SU-DHL-6 (cell line): ENCODE measurements at regions not wholly inside any gene's neighbourhood (a gene's known extent, or its start where the extent isn't known, plus 50 kb on each side); places are given as distances from the start of the nearest gene placed in this dataset.

Source experiments
- EZH2phosphoT487 ChIP-seq: fragments of 200-600 bp; sonication (generic), shearing (Covaris generic); conservative IDR thresholded peaks from 2 replicates; pipeline ENCODE4 v1.6.1; 2018; ENCODE audit warnings: mild to moderate bottlenecking, antibody characterized with exemption, low read length, moderate library complexity, mixed read lengths
- TF ChIP-seq, protein P1 (sequence below): fragments of 200-600 bp; sonication (generic); IDR thresholded peaks from one replicate; pipeline ENCODE4 v1.5.1; 2017; ENCODE audit warnings: antibody characterized with exemption, mild to moderate bottlenecking, low read length, moderate library complexity; ENCODE audit not compliant: insufficient read depth, poor library complexity, severe bottlenecking

DNA sequence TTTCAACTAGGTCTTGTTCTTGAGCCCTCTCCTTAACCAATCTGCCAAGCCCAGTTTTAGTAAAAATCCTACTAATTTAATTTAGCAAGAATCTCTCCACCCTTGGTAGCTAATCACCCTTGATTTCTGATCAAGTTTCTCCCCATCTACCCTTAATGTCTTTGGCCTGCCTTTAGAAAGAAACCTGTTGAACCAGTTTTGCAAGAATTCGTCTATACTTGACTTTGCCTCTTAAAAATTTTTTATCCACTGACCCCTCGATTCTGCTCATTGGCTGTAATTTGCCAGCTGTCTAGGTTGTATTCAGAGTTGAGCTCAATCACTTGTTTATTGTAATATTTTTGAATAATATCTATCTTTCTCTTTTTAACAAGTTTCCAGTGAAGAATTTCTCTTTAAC, 1138.5 kb downstream of the CDH11 start:
- TF ChIP-seq, protein P1, sequence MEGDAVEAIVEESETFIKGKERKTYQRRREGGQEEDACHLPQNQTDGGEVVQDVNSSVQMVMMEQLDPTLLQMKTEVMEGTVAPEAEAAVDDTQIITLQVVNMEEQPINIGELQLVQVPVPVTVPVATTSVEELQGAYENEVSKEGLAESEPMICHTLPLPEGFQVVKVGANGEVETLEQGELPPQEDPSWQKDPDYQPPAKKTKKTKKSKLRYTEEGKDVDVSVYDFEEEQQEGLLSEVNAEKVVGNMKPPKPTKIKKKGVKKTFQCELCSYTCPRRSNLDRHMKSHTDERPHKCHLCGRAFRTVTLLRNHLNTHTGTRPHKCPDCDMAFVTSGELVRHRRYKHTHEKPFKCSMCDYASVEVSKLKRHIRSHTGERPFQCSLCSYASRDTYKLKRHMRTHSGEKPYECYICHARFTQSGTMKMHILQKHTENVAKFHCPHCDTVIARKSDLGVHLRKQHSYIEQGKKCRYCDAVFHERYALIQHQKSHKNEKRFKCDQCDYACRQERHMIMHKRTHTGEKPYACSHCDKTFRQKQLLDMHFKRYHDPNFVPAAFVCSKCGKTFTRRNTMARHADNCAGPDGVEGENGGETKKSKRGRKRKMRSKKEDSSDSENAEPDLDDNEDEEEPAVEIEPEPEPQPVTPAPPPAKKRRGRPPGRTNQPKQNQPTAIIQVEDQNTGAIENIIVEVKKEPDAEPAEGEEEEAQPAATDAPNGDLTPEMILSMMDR, result no peak
- TF ChIP-seq EZH2phosphoT487, result no peak
